Activated CD4-positive, alpha-beta T cell treated with anti-CD3 and anti-CD28 coated beads for 1 hour (primary cell): ENCODE measurements at regions not wholly inside any gene's neighbourhood (a gene's known extent, or its start where the extent isn't known, plus 50 kb on each side); places are given as distances from the start of the nearest gene placed in this dataset.
"Not testable (repeated sequence)": the region's sequence is repeated elsewhere in the genome, so short reads cannot be mapped to it uniquely, and the experiment has no call there.

Experiments used
- DNase-seq: peaks from one replicate; pipeline ENCODE4 v3.0.0-alpha.2; 2020

DNA sequence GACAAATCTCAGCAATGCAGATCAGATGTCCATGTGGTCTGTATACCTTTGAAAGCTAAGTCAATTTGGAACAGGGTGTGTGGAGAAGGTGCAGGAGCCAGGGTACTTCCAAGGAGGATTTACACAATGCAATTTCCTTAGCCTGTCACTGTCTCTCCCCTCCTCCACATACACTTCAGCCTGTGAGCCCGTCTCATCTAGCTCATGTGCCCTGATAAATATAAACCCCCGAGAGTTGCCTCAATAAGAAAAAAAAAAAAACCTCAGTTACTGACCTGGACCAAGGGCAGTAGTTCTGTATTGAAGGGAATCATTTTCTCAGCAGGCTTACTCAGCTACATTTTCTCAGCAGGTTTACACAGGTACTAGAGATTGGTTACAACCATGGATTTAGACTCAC is 132.1 kb upstream of the PELI2 start:
- DNase-seq, result no peak

DNA sequence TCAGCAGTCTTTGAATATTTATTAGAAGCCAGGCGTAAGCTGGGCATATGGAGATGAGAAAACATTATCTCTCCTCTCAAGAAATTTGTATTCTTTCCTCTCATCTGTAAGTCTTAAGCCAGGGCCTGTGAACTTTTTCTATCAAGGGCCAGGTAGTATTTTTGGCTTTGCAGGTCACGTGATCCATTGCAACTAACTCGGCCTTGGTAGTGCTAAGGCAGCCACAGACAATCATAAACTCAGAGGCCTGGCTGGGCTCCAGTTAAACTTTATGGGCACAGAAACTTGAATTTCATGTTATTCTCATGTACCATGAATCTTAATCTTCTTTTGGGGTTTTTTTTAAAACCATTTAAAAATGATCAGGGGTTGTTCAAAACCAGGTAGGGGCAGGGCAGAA is 117.4 kb upstream of the PELI2 start:
- DNase-seq, result no peak

DNA sequence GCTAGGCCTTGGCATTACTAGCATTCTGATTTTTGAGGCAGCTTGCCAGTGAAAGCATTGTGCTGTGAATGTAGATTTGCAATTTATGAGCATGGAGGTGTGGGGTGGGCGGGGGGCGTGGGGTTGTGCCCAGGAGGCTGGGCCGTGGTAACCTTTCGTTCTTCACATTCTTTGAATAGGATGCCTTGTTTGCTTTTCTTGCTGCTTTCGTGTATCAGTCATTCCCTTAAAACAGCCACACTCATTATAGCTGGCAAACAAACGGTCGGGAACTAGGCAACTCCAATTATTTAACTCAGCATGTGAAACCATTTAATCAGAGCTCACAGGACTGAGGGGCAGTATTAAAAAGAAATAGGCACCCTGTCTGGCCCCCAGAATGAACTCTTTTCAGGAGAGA is 115.9 kb upstream of the PELI2 start:
- no peak for DNase-seq

DNA sequence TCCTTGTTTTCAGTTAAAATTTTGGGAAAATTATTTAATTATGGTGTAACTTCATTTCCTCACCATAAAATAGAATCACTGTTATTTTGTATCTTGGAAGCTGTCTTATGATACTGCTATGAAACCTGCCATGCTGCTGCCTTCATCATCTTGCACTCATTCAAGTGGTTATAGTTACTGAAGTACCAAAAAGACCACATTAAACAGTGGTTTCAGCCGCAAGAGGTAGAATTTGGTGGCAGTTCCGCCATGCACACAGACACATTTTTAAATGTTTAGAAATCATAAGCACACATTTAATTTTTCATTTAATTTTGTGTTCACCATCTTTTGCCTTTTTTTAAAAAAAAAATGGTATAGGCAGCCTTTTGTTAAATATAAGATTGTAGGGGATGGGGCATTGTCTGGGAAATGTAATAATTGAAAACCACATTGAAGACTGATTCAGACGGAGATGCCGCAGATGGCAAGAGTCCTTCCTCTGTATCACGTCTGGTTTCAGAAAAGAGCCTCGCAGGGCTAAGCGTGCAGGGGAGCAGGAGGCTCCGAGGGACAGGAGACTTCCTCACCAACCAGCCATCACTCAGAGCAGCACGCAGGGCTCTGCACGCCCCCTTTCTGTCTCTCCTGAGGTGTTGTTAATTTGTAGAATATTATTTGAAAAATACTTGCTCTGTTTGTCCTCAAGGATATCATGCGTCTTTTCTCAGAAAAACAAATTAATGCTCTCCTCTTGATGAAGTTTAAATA is 115.2 kb upstream of the PELI2 start:
- DNase-seq, result no peak

DNA sequence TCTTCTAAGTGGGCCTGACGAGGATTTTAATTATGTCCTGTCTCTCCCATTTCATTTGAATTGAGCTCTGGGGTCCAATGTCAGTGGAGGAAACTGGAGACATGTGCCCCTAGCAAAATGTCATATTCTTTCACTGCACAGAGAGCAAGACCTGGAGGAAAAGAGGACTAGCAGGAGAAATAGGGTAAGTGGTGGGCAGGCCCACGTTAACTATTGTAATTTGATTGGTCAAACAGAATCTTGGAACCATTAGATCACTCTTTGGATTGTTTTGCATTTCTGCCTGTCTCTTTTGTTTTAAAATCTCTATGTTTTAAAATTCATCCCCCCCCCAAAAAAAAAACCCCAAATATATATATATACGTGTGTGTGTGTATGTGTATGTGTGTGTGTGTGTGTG is 113.9 kb upstream of the PELI2 start:
- DNase-seq, result no peak

DNA sequence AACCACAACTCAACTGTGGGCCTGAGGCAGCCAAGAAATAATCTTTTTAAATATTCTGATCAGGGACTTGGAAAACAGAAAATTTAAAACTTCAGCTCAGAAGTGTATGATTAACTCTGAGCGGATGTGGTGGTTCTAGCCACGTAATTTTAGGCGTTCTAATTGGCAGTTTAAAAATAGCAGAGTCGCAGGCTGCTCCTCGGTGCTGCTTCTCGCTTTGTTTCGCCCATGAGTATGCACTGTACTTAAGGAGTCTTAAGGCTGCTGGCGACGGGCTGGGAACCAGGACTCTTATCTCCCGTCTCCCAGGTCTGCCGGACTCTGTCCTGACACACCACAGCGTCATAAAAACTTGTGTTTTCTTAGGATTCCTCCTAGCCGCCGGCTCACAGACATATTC is 113.4 kb upstream of the PELI2 start:
- no peak for DNase-seq

DNA sequence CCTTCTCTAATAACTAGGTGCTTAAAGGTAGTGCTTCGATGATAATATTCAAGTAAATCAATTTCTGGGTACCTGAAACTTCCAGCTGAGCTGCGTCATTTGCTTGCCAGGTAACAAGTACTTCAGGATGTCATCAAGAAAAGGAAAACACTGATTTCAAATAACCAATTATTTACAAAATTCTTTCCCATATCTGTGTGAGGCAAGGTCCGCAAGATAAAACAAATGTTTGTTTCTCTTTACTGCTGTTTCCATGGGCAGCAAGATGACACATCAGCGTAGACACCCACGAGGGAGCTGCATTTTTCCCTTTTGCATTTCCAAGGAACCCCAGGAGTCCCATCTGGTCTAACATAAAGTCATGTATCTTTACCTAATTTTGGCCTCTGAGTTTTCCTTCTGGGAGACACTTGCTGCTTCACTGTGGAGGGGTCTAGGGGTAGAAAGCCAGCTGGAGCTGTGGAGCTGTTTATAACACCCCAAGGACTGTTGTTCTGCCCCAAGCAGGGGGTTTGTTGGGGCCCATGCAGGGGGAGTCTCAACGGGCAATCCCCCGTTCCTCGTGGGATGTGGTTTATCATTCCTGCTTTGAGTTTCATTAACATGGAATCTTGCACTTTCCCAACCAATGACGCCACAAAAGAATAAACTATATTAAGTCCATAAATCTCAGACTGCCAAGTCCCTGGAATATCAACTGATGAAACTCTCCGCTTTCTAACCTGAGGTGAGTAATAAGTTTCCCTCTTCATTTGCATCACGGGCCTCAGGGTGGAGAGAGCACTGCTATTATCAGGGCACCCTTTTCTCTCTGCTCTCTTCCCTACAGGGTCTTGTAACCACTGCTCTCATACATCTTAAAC is 112.8 kb upstream of the PELI2 start:
- DNase-seq, result no peak

DNA sequence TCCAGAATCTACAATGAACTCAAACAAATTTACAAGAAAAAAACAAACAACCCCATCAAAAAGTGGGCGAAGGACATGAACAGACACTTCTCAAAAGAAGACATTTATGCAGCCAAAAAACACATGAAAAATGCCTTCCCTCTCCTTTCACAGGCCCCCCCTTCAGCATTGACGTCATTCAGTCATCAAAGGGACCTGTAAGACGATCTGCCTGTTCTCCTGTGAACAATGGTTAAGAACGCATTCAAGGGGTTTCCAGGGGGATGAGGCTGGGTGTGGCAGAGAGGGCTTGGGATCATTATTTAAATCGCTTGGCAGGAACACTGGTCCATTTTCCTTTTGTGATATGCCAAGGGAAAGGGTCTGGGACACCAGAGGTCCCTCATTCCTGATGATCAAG is 110.7 kb upstream of the PELI2 start:
- not testable (repeated sequence) for DNase-seq

- no peak for DNase-seq
Observed at GRCh38 chr14:56008150-56008549, 110.1 kb upstream of the PELI2 start.

DNA sequence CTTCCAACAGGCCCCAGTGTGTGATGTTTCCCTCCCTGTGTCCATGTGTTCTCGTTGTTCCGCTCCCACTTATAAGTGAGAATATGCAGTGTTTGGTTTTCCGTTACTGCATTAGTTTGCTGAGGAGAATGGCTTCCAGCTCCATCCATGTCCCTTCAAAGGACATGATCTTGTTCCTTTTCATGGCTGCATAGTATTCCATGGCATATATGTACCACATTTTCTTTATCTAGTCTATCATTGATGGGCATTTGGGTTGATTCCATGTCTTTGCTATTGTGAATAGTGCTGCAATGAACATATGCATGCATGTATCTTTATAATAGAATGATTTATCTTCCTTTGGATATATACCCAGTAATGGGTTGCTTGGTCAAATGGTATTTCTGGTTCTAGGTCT is 109.5 kb upstream of the PELI2 start:
- not testable (repeated sequence) for DNase-seq

- DNase-seq, result no peak
Observed at GRCh38 chr14:56023661-56024081, 94.5 kb upstream of the PELI2 start.

GRCh38 chr14:56025191-56025590 is 93.0 kb upstream of the PELI2 start:
- DNase-seq, result no peak

DNA sequence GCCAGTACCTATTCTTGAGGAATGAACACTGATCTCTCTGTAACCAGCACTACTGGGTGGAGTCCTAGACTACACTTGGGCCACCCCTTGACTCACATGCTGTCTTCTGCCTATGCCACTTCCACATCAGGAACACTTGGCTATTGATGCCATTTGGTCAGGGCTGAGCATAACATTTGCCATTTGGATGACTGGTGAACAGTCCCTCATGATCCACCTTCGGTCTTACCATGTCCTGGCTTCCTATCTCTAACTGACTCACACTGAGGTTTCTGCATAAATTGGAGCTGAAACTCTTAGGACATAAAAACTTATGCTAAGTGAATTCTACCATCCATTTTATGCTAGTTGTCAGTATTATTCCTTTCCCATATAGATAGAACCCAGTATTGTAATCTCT is 91.7 kb upstream of the PELI2 start:
- no peak for DNase-seq

DNA sequence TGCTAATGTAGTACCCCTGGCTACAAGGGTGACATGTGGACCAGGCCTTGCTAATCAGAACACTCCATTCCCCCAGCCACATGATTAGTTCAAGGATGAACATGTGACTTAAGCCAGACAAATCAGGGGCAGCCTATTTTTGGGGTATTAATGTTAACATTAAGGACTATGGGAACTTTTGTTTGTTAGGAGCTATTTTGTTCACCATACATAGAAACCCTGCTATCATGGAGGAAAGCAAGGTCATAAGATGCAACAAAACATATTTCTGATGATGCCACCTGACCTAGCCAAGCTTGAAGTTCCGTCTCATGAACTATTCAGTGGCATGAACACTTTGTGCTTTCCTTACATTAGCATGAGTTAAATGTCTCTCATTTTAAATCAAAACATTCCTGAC is 90.8 kb upstream of the PELI2 start:
- DNase-seq, result no peak

DNA sequence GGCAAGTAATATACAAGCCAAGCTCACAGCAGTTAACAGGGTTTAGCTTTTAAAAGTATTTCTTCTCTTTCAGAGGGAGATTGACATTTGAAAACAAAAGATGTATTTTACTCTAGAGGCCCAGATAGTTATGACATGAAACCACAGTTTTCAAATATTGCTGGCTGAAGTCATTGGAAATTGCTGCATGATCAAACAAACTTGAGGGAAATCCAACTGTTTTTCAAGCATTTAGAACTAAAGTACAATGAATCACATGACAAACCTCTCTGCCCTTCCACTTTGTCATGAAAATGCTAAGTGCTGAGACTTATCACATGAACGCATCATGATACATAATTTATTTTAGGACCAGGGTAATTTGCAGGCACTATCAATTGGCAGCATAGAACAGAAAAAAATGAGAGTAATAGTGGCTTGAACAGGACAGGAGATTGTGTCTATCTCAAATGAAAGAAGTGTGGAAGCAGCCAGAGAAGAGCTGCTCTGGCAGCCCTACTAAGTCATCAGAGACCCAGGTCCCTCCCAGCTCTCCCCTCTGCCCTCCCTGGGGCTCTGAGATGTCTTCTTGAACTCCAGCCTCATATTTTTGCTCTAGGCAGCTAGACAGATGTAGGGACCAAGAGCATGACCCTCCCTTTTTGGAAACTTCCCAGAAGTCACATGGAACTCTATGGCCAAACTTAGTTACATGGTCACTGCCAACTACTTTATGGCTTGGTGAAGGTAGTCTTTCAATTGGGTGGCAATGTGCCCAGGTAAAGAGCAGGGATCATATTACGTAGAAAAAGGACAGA is 90.1 kb upstream of the PELI2 start:
- no peak for DNase-seq

DNA sequence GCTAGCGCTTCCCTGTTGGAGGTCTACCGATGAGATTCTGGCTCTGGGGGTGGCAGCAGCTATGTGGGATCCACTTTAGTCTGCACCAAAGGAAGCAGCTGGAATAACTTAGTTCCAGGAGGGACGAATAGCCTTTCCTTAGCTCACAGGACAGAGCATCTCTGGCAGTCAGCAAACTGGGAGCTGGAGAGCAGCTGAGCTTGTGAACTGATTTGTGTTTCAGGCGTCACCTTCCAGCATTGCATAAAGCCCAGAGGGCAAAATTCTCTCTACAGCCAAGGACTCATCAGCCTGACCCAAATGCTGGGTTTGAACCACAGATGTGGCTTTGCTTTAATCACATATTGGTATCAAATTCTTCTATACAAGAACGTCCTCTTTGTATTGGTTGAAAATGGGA is 81.9 kb upstream of the PELI2 start:
- no peak for DNase-seq

DNA sequence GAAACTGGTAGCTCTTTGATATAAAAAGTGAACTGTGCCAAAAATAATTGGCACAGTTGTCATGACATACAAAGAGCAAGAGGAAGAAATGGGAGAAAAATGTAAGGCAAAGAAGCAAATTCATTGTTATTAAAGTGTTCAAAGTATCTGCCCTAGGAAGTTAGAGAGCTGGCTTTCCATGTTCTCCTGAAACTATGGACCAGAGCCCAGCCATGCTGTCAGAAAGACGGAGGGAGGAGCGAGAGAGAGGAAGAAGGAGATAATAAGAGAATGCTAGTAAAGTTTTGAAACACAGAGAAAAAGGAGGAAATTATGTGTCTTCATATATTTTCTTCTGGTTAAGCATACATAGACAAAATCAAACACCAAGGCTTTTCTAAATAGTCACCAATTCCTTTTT is 78.1 kb upstream of the PELI2 start:
- no peak for DNase-seq

GRCh38 chr14:56044196-56044595 is 74.0 kb upstream of the PELI2 start:
- DNase-seq, result no peak

GRCh38 chr14:56046546-56046945 is 71.7 kb upstream of the PELI2 start:
- no peak for DNase-seq

GRCh38 chr14:56046996-56047395 is 71.2 kb upstream of the PELI2 start:
- DNase-seq, result no peak

- DNase-seq, result no peak
Observed at GRCh38 chr14:56049536-56049935, 68.7 kb upstream of the PELI2 start.

- DNase-seq, result no peak
Observed at GRCh38 chr14:56055511-56055910, 62.7 kb upstream of the PELI2 start.

- no peak for DNase-seq
Observed at GRCh38 chr14:56056031-56056430, 62.2 kb upstream of the PELI2 start.
